ENCODE measurements at regions not wholly inside any gene's neighbourhood (a gene's known extent, or its start where the extent isn't known, plus 50 kb on each side); places are given as distances from the start of the nearest gene placed in this dataset.

DNA sequence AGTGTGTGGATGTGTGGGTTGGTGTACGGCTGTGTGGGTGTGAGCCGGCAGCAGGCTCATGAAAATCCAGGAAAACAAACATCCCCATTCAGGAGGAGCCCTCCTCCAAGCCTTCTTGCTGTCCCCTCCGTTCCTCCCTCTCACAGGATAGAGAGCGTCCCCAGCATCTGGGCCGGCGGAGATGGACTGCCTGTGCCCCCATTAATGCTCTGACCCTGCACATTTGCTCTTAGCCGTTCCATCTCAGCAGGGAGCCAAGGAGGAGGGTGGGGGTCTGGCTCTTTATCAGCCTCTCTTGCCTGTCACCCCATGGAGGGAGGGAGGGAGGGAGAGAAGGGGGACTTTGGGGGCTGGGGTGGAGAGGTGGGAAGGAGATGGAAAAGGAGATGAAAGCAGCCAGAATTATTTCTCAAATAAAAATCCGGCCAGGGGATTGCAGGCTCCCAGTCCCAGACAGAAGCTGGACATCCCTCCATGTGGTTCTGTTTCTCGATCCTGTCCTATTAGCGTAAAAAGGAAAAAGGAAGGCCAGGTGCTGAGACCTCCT lies 240.0 kb upstream of the ZFHX3 start:
- no peak for TF ChIP-seq POLR2A (IDR thresholded peaks at IDR 0.05; ENCODE audit: control extremely low read depth in 1 of 2, low read depth in 2 of 2, low read length in 2 of 2)
- no peak for TF ChIP-seq MAX (IDR thresholded peaks at IDR 0.05)
- TF ChIP-seq, protein P1, sequence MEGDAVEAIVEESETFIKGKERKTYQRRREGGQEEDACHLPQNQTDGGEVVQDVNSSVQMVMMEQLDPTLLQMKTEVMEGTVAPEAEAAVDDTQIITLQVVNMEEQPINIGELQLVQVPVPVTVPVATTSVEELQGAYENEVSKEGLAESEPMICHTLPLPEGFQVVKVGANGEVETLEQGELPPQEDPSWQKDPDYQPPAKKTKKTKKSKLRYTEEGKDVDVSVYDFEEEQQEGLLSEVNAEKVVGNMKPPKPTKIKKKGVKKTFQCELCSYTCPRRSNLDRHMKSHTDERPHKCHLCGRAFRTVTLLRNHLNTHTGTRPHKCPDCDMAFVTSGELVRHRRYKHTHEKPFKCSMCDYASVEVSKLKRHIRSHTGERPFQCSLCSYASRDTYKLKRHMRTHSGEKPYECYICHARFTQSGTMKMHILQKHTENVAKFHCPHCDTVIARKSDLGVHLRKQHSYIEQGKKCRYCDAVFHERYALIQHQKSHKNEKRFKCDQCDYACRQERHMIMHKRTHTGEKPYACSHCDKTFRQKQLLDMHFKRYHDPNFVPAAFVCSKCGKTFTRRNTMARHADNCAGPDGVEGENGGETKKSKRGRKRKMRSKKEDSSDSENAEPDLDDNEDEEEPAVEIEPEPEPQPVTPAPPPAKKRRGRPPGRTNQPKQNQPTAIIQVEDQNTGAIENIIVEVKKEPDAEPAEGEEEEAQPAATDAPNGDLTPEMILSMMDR (IDR thresholded peaks at IDR 0.05; ENCODE audit: control extremely low read depth in 1 of 3, insufficient read depth in 1 of 3, low read depth in 1 of 3, low read length in 3 of 3): no peak
- TF ChIP-seq KDM5A (IDR thresholded peaks at IDR 0.05; ENCODE audit: low read length): no peak
- TF ChIP-seq ZNF274 (IDR thresholded peaks at IDR 0.05; ENCODE audit: borderline replicate concordance, extremely low read depth, low read length): no peak
- no peak for TF ChIP-seq TAF1 (IDR thresholded peaks at IDR 0.05; ENCODE audit: low read depth, low read length)
- TF ChIP-seq EP300 (IDR thresholded peaks at IDR 0.05; ENCODE audit: borderline replicate concordance in 1 of 2, low read depth in 2 of 2, low read length in 2 of 2): no peak
- TF ChIP-seq SP2 (IDR thresholded peaks at IDR 0.05; ENCODE audit: low read length): no peak
- TF ChIP-seq YY1 (IDR thresholded peaks at IDR 0.05; ENCODE audit: low read depth, low read length): no peak
- no peak for TF ChIP-seq CHD2 (IDR thresholded peaks at IDR 0.05; ENCODE audit: low read length)
- no peak for TF ChIP-seq EZH2 (IDR thresholded peaks at IDR 0.05; ENCODE audit: low read depth, low read length, severe bottlenecking)
- no peak for TF ChIP-seq RBBP5 (IDR thresholded peaks at IDR 0.05; ENCODE audit: borderline replicate concordance, low read depth, low read length)
- TF ChIP-seq MAFK (IDR thresholded peaks at IDR 0.05; ENCODE audit: low read depth, low read length): no peak

Measured in H1 (cell line).